HFF-Myc (cell line): ENCODE measurements at regions not wholly inside any gene's neighbourhood (a gene's known extent, or its start where the extent isn't known, plus 50 kb on each side); places are given as distances from the start of the nearest gene placed in this dataset.

ENCODE experiments used
- DNase-seq: peaks from one replicate; pipeline ENCODE4 v3.0.0-alpha.2; 2011; ENCODE audit warnings: low read depth; ENCODE audit errors: extremely low read depth
- H3K4me3 ChIP-seq: replicated peaks from 2 replicates; pipeline ENCODE4 v1.5.1; 2011; ENCODE audit warnings: low read depth, mild to moderate bottlenecking, control low read depth, low read length
- CTCF ChIP-seq: IDR thresholded peaks from 2 replicates; pipeline ENCODE4 v1.5.1; 2012; ENCODE audit warnings: mild to moderate bottlenecking, low read depth, low read length, control low read depth; ENCODE audit errors: missing control alignments

- no peak for TF ChIP-seq CTCF
- H3K4me3 ChIP-seq, result no peak overlapping the region
- no peak for DNase-seq
These were observed 614.0 kb upstream of the ID2 start for GRCh38 chr2:8067784-8068336.

- H3K4me3 ChIP-seq, result no peak overlapping the region
- DNase-seq, result no peak
- TF ChIP-seq CTCF, result no peak
These were observed 608.9 kb upstream of the ID2 start for GRCh38 chr2:8072907-8073306.

GRCh38 chr2:8073916-8074315, 607.9 kb upstream of the ID2 start:
- no peak for DNase-seq
- no peak overlapping the region for H3K4me3 ChIP-seq
- TF ChIP-seq CTCF, result no peak

GRCh38 chr2:8076448-8077342, 605.2 kb upstream of the ID2 start:
- no peak for DNase-seq
- no peak overlapping the region for H3K4me3 ChIP-seq
- TF ChIP-seq CTCF, result no peak

- TF ChIP-seq CTCF, result no peak
- no peak overlapping the region for H3K4me3 ChIP-seq
- DNase-seq, result no peak
These were observed 603.2 kb upstream of the ID2 start for GRCh38 chr2:8078705-8079104.

- DNase-seq, result no peak
- no peak overlapping the region for H3K4me3 ChIP-seq
- no peak for TF ChIP-seq CTCF
These were observed 601.8 kb upstream of the ID2 start for GRCh38 chr2:8080063-8080462.
